ENCODE measurements at regions not wholly inside any gene's neighbourhood (a gene's known extent, or its start where the extent isn't known, plus 50 kb on each side); places are given as distances from the start of the nearest gene placed in this dataset.

GRCh38 chr3:59578129-59578528 lies 528.3 kb upstream of the CFAP20DC start:
- TF ChIP-seq POLR2A (IDR thresholded peaks at IDR 0.05) = no peak
- TF ChIP-seq CTCF (IDR thresholded peaks at IDR 0.05) = no peak
- TF ChIP-seq EP300 (IDR thresholded peaks at IDR 0.05) = no peak
